ENCODE measurements at regions not wholly inside any gene's neighbourhood (a gene's known extent, or its start where the extent isn't known, plus 50 kb on each side); places are given as distances from the start of the nearest gene placed in this dataset.

DNA sequence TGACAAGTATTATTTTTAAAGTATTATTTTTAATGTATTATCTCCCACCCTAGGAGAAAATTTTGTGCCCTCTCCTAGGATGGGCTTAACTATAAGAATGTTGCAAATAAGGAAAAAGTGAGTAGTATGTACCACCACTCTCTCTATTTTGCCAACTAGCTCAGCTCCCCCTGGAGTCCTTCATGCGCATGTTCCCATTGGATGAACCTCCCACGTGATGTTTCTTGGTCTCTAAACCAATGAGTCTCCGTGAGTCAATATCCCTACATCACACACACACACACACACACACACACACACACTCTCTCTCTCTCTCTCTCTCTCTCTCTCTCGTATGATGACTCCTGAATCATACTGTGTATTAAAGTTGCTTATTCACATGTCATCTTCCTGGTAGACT is 129.7 kb upstream of the ZFP42 start:
- TF ChIP-seq, protein P1, sequence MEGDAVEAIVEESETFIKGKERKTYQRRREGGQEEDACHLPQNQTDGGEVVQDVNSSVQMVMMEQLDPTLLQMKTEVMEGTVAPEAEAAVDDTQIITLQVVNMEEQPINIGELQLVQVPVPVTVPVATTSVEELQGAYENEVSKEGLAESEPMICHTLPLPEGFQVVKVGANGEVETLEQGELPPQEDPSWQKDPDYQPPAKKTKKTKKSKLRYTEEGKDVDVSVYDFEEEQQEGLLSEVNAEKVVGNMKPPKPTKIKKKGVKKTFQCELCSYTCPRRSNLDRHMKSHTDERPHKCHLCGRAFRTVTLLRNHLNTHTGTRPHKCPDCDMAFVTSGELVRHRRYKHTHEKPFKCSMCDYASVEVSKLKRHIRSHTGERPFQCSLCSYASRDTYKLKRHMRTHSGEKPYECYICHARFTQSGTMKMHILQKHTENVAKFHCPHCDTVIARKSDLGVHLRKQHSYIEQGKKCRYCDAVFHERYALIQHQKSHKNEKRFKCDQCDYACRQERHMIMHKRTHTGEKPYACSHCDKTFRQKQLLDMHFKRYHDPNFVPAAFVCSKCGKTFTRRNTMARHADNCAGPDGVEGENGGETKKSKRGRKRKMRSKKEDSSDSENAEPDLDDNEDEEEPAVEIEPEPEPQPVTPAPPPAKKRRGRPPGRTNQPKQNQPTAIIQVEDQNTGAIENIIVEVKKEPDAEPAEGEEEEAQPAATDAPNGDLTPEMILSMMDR (IDR thresholded peaks at IDR 0.05) = no peak
- no peak for TF ChIP-seq POLR2A (IDR thresholded peaks at IDR 0.05)

Measured in body of pancreas (tissue), 4 donors.